Spleen (tissue), 11 donors: ENCODE measurements at regions not wholly inside any gene's neighbourhood (a gene's known extent, or its start where the extent isn't known, plus 50 kb on each side); places are given as distances from the start of the nearest gene placed in this dataset.
A peak's percentile ranks its signal among the peaks of the same experiment; 100 is the strongest.

Source experiments
- DNase-seq: peaks from one replicate; pipeline ENCODE4 v3.0.0-alpha.2; 2020
- H3K27ac ChIP-seq, 8 donors: fragments of 200-600 bp; sonication (generic) in 7 of 8; 1 replicate in 4 of 8; 2 replicates in 4 of 8; pipeline versions ENCODE4 v1.5.0 to v1.8.0; 2016 to 2021; ENCODE audit warnings: inconsistent platforms in 4 of 8, mild to moderate bottlenecking in 4 of 8, moderate library complexity in 1 of 8
- H3K27me3 ChIP-seq, 7 donors: fragments of 200-600 bp; sonication (generic) in 6 of 7; replicated peaks in 1 of 7; 1 replicate in 4 of 7; 2 replicates in 3 of 7; pipeline versions ENCODE4 v1.5.0 to v1.8.0; 2016 to 2021; ENCODE audit warnings: inconsistent platforms in 3 of 7, mild to moderate bottlenecking in 1 of 7
- H3K36me3 ChIP-seq, 6 donors: fragments of 200-600 bp; sonication (generic) in 5 of 6; 1 replicate in 4 of 6; 2 replicates in 2 of 6; pipeline versions ENCODE4 v1.5.0 to v1.8.0; 2016 to 2021; ENCODE audit warnings: inconsistent platforms in 2 of 6
- H3K4me1 ChIP-seq, 6 donors: fragments of 200-600 bp; sonication (generic) in 5 of 6; 1 replicate in 3 of 6; 2 replicates in 3 of 6; pipeline versions ENCODE4 v1.5.0 to v1.8.0; 2016 to 2021; ENCODE audit warnings: inconsistent platforms in 3 of 6
- H3K4me3 ChIP-seq, 8 donors: fragments of 200-600 bp; sonication (generic) in 7 of 8; 1 replicate in 4 of 8; 2 replicates in 4 of 8; pipeline versions ENCODE4 v1.5.0 to v1.8.0; 2016 to 2021; ENCODE audit warnings: inconsistent platforms in 4 of 8, mild to moderate bottlenecking in 4 of 8, moderate library complexity in 2 of 8
- H3K9me3 ChIP-seq, 8 donors: fragments of 200-600 bp; sonication (generic) in 7 of 8; 1 replicate in 4 of 8; 2 replicates in 4 of 8; pipeline versions ENCODE4 v1.5.0 to v1.8.0; 2016 to 2021; ENCODE audit warnings: inconsistent platforms in 4 of 8
- CTCF ChIP-seq, 11 experiments: fragments of 200-600 bp in 7 of 11; fragments of 450-650 bp in 4 of 11; sonication (generic) in 4 of 11; IDR thresholded peaks in 8 of 11; conservative IDR thresholded peaks in 3 of 11; 1 replicate in 7 of 11; 2 replicates in 4 of 11; pipeline versions ENCODE4 v1.4.0 to v1.8.0; 2016 to 2021; ENCODE audit warnings: antibody characterized with exemption in 11 of 11, inconsistent platforms in 4 of 11, mild to moderate bottlenecking in 1 of 11
- POLR2A ChIP-seq, 3 donors: fragments of 450-650 bp; IDR thresholded peaks; one replicate each; pipeline ENCODE4 v1.5.1; 2017; ENCODE audit warnings: antibody characterized with exemption in 3 of 3, mild to moderate bottlenecking in 1 of 3
- POLR2AphosphoS5 ChIP-seq, 3 donors: sonication (generic); formaldehyde crosslinking; IDR thresholded peaks; one replicate each; pipeline ENCODE4 v1.5.1; 2017; ENCODE audit warnings: antibody characterized with exemption in 3 of 3
- WGBS, 5 donors: extraction: QIAGEN DNeasy Blood & Tissue Kit in 3 of 5; methylation state at CpG; one replicate each; pipeline versions ENCODE4 v1.1.5 to v1.1.7; 2013 to 2018; 5-methylcytosine and 5-hydroxymethylcytosine counted together
- intact Hi-C: fragments of 100-400 bp; cut with DNase I; formaldehyde crosslinking; loops from one replicate; pipeline ENCODE4 v1.15.0; 2023; ENCODE audit warnings: low total_unique reads
- donor health status: healthy with polysubstance abuse.
- donor health status: DM: no; HTN: no; CAD: no; lungs with moderate emphysema.
- donor health status: DM: no; HTN: no; CAD: no.
- donor health status: Bipolar disorder and iron deficiency.
- donor health status: healthy.
- donor health status: DM: no; HTN: no; CAD: no.
- donor health status: DM: yes; HTN: yes; CAD: no.

GRCh38 chr4:72902354-72902753 is 167.2 kb downstream of the COX18 start:
- no peak overlapping the region for H3K27ac ChIP-seq
- no peaks in the 10 kb centered on the region for H3K4me1 ChIP-seq
- intact Hi-C loops, result no loop called here
- no peaks in the 10 kb centered on the region for H3K36me3 ChIP-seq
- no peak for DNase-seq
- WGBS, 5 donors, result 0 to 100% (median 42%) methylated on average over 1 of the region's 1 CpG
- H3K9me3 ChIP-seq, result no peaks in the 10 kb centered on the region
- no peak overlapping the region for H3K4me3 ChIP-seq
- no peaks in the 10 kb centered on the region for H3K27me3 ChIP-seq
- TF ChIP-seq CTCF (IDR thresholded peaks at IDR 0.05 in 8 of 11, conservative IDR thresholded peaks at IDR 0.05 in 3 of 11), result no peak
- TF ChIP-seq POLR2A (IDR thresholded peaks at IDR 0.05), result no peak
- no peak for TF ChIP-seq POLR2AphosphoS5 (IDR thresholded peaks at IDR 0.05)

DNA sequence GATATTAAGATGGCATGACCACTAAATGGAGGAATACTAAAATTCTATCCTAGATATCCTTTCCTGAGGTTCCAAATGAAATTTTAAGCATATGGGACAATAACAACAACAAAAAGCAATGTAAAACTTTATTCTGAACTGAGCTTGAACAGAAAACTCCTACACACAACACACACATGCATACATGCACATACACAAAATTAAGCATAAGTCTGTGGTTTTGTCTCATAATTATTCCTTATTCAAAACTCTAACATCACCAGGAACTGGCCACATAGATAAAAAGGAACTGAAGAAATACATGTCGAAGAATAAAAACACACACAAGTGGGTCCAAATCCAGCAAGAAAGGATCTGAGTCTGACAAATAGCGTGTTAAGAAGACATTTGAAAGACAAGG is 168.0 kb downstream of the COX18 start:
- Histone ChIP-seq H3K9me3 (no peaks in the 10 kb centered on the region), H3K36me3 (no peaks in the 10 kb centered on the region), H3K4me1 (no peaks in the 10 kb centered on the region), H3K27me3 (no peaks in the 10 kb centered on the region), H3K4me3 (no peak overlapping the region), H3K27ac (no peak overlapping the region)
- intact Hi-C loops, result no loop called here
- DNase-seq, result no peak
- 41 to 85% (median 66%) methylated on average over 2 of the region's 2 CpGs for WGBS, 5 donors
- TF ChIP-seq POLR2AphosphoS5 (IDR thresholded peaks at IDR 0.05) (no peak), POLR2A (IDR thresholded peaks at IDR 0.05) (no peak), CTCF (IDR thresholded peaks at IDR 0.05 in 8 of 11, conservative IDR thresholded peaks at IDR 0.05 in 3 of 11) (no peak)

DNA sequence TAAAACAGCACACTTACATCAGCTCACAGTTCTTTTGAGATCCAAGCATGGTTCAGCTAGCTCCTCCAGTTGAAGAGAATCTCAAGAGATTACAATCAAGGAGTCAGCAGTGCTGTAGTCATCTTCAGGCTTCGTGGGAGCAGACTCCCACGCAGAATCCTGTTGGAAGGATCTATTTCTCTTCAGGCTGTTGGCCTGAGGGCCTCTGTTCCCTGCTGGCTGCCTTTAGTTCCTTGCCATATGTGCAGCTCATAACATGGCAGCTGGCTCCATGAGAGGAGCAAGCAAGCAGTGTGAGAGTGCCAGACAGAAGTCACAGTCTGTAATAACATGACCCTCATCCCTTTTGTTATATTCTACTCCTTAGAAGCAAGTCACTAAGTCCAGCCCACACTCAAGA is 168.6 kb downstream of the COX18 start:
- Histone ChIP-seq H3K4me3 (no peak overlapping the region), H3K4me1 (no peaks in the 10 kb centered on the region), H3K27me3 (no peaks in the 10 kb centered on the region), H3K27ac (peak overlapping the region in 1 of 8 donors; percentile 7), H3K9me3 (no peaks in the 10 kb centered on the region), H3K36me3 (no peaks in the 10 kb centered on the region)
- intact Hi-C loops, result no loop called here
- TF ChIP-seq POLR2A (IDR thresholded peaks at IDR 0.05) (no peak), POLR2AphosphoS5 (IDR thresholded peaks at IDR 0.05) (no peak), CTCF (IDR thresholded peaks at IDR 0.05 in 8 of 11, conservative IDR thresholded peaks at IDR 0.05 in 3 of 11) (no peak)
- WGBS, 5 donors, result 56 to 68% (median 64%) methylated on average over 2 of the region's 2 CpGs
- no peak for DNase-seq

DNA sequence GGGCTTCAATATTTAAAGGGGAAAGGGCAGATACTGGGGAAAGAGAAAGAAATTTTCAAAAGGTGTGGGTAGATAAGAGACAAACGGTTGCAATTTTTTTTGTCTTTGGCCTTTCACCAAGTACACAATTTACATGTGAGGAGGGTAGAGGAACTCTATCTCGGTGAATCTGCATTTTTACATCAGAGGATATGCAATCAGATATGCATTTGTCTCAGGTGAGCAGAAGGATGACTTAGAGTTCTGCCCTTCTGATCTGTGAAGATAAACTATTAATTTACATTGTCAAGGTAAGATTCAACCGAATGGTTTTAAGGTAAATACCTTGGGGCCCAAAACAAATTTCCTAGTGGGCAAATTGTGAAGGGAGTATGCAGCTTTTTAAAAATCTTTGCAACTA is 169.9 kb downstream of the COX18 start:
- H3K9me3 ChIP-seq, result no peaks in the 10 kb centered on the region
- no peaks in the 10 kb centered on the region for H3K36me3 ChIP-seq
- no peaks in the 10 kb centered on the region for H3K27me3 ChIP-seq
- 77 to 83% (median 80%) methylated on average over 3 of the region's 3 CpGs for WGBS, 5 donors
- no peaks in the 10 kb centered on the region for H3K4me1 ChIP-seq
- DNase-seq, result no peak
- TF ChIP-seq POLR2A (IDR thresholded peaks at IDR 0.05) (no peak), CTCF (IDR thresholded peaks at IDR 0.05 in 8 of 11, conservative IDR thresholded peaks at IDR 0.05 in 3 of 11) (no peak), POLR2AphosphoS5 (IDR thresholded peaks at IDR 0.05) (no peak)
- H3K4me3 ChIP-seq, result no peak overlapping the region
- intact Hi-C loops, result no loop called here
- H3K27ac ChIP-seq, result no peak overlapping the region
